ENCODE measurements at regions not wholly inside any gene's neighbourhood (a gene's known extent, or its start where the extent isn't known, plus 50 kb on each side); places are given as distances from the start of the nearest gene placed in this dataset.

DNA sequence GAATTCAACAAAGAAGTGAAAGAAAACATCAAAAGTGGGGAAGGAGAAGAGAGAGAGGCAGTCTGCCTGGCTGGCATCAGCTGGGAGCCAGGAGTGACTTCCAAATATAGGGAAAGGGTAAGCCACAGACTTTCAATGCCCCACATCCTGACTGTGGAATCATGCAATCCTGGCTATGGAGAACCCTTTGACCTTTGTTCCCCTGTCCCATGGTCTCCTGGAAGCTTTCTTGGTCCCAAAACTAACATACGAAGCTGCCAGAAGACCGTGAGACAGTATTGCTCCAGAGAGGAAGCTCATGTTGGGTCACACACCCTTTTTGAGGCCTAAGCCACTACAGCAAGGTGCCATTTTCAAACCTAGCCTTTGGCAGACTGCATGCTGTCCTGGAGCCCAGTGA is 665.5 kb downstream of the ELAVL2 start:
- TF ChIP-seq, protein P1, sequence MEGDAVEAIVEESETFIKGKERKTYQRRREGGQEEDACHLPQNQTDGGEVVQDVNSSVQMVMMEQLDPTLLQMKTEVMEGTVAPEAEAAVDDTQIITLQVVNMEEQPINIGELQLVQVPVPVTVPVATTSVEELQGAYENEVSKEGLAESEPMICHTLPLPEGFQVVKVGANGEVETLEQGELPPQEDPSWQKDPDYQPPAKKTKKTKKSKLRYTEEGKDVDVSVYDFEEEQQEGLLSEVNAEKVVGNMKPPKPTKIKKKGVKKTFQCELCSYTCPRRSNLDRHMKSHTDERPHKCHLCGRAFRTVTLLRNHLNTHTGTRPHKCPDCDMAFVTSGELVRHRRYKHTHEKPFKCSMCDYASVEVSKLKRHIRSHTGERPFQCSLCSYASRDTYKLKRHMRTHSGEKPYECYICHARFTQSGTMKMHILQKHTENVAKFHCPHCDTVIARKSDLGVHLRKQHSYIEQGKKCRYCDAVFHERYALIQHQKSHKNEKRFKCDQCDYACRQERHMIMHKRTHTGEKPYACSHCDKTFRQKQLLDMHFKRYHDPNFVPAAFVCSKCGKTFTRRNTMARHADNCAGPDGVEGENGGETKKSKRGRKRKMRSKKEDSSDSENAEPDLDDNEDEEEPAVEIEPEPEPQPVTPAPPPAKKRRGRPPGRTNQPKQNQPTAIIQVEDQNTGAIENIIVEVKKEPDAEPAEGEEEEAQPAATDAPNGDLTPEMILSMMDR (IDR thresholded peaks at IDR 0.05) = no peak
- TF ChIP-seq POLR2A (IDR thresholded peaks at IDR 0.05) (no peak), POLR2AphosphoS5 (IDR thresholded peaks at IDR 0.05; ENCODE audit: insufficient read depth in 1 of 2, low read depth in 1 of 2) (no peak)

All from vagina (tissue), 2 donors.